GM12892 (cell line): ENCODE measurements at regions not wholly inside any gene's neighbourhood (a gene's known extent, or its start where the extent isn't known, plus 50 kb on each side); places are given as distances from the start of the nearest gene placed in this dataset.

ENCODE experiments used
- POLR2A ChIP-seq: IDR thresholded peaks from 2 replicates; pipeline ENCODE4 v1.6.1; 2011; ENCODE audit warnings: low read depth, low read length, control low read depth
- POLR2AphosphoS5 ChIP-seq: IDR thresholded peaks from 2 replicates; pipeline ENCODE4 v1.6.1; 2011; ENCODE audit warnings: low read depth, low read length, control low read depth
- TAF1 ChIP-seq: IDR thresholded peaks from 2 replicates; pipeline ENCODE4 v1.6.1; 2011; ENCODE audit warnings: low read depth, mild to moderate bottlenecking, control low read depth, low read length, borderline replicate concordance

DNA sequence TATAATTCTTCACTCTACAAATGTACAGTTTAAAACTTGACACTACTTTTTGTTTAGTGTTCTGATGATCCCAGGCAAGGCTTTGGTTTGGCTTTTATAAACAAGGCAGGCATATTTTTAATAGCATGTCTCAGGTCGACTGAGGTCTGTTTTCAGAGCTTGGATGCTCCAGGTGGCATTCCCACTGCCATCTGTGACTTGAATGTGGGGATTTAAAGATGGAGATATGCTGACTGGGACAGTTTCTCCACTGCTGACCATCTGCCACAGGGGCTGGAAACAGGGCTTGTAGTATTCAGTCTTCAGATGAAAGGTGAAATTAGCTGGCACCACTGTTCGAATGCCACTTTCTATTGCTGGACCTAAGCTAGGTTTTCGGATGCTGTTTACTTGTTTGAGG, 1266.2 kb upstream of the CDH18 start:
- TF ChIP-seq POLR2A (no peak), TAF1 (no peak), POLR2AphosphoS5 (no peak)
